GM23338 (cell line): ENCODE measurements at regions not wholly inside any gene's neighbourhood (a gene's known extent, or its start where the extent isn't known, plus 50 kb on each side); places are given as distances from the start of the nearest gene placed in this dataset.

ENCODE experiments used
- ATAC-seq: fragments of 200-7000 bp; cut with Tn5 transposase; 3 replicates; pipeline ENCODE4 v1.9.1; 2020
- DNase-seq: peaks from one replicate; pipeline ENCODE4 v3.0.0-alpha.2; 2015; ENCODE audit warnings: low spot score
- H2AFZ ChIP-seq: fragments of 200-600 bp; sonication (generic); 2 replicates; pipeline ENCODE4 v1.8.0; 2016; ENCODE audit warnings: antibody characterized with exemption, mild to moderate bottlenecking, moderate library complexity
- H3F3A ChIP-seq: fragments of 200-600 bp; sonication (generic); replicated peaks from 2 replicates; pipeline ENCODE4 v1.8.0; 2017; ENCODE audit warnings: antibody characterized with exemption, mixed run types, low read depth
- H3K27ac ChIP-seq: fragments of 200-600 bp; sonication (generic); 2 replicates; pipeline ENCODE4 v1.6.1; 2016; ENCODE audit warnings: low read depth
- H3K27me3 ChIP-seq: fragments of 200-600 bp; sonication (generic); 2 replicates; pipeline ENCODE4 v1.8.0; 2016; ENCODE audit warnings: mild to moderate bottlenecking, mixed run types, moderate library complexity; ENCODE audit not compliant: insufficient read depth
- H3K36me3 ChIP-seq: fragments of 200-600 bp; sonication (generic); 2 replicates; pipeline ENCODE4 v1.8.0; 2016; ENCODE audit warnings: mild to moderate bottlenecking; ENCODE audit not compliant: insufficient read depth
- H3K4me1 ChIP-seq: fragments of 200-600 bp; sonication (generic); 2 replicates; pipeline ENCODE4 v1.8.0; 2016; ENCODE audit warnings: mild to moderate bottlenecking, moderate library complexity; ENCODE audit not compliant: insufficient read depth
- H3K4me2 ChIP-seq: fragments of 200-600 bp; sonication (generic); 2 replicates; pipeline ENCODE4 v1.7.1; 2017; ENCODE audit warnings: mixed run types
- H3K4me3 ChIP-seq: fragments of 200-600 bp; sonication (generic); 2 replicates; pipeline ENCODE4 v1.6.1; 2016; ENCODE audit warnings: mixed run types
- H3K79me2 ChIP-seq: fragments of 200-600 bp; sonication (generic); replicated peaks from 2 replicates; pipeline ENCODE4 v1.8.0; 2017; ENCODE audit warnings: mild to moderate bottlenecking; ENCODE audit not compliant: insufficient read depth
- H3K9me2 ChIP-seq: fragments of 200-600 bp; sonication (generic); 2 replicates; pipeline ENCODE4 v1.8.0; 2017; ENCODE audit not compliant: insufficient read depth
- H4K20me1 ChIP-seq: fragments of 200-600 bp; sonication (generic); replicated peaks from 2 replicates; pipeline ENCODE4 v1.8.0; 2017; ENCODE audit warnings: mild to moderate bottlenecking; ENCODE audit not compliant: insufficient read depth
- H3K27ac Mint-ChIP-seq: 2 replicates; pipeline ENCODE4 v1.8.0; 2020; ENCODE audit warnings: inconsistent platforms, mild to moderate bottlenecking, moderate library complexity, mixed read lengths
- H3K27me3 Mint-ChIP-seq: 3 replicates; pipeline ENCODE4 v1.8.0; 2022; ENCODE audit warnings: low read depth, mild to moderate bottlenecking, moderate library complexity, mixed read lengths, inconsistent platforms; ENCODE audit not compliant: insufficient read depth, poor library complexity
- H3K36me3 Mint-ChIP-seq: 3 replicates; pipeline ENCODE4 v1.8.0; 2021; ENCODE audit warnings: low read depth, mild to moderate bottlenecking, inconsistent platforms, moderate library complexity, mixed read lengths
- H3K4me1 Mint-ChIP-seq: 3 replicates; pipeline ENCODE4 v1.8.0; 2020; ENCODE audit warnings: mild to moderate bottlenecking, inconsistent platforms, mixed read lengths
- H3K4me3 Mint-ChIP-seq: 3 replicates; pipeline ENCODE4 v1.8.0; 2021; ENCODE audit warnings: moderate library complexity, mild to moderate bottlenecking, inconsistent platforms, mixed read lengths
- H3K9me3 Mint-ChIP-seq: 3 replicates; pipeline ENCODE4 v1.8.0; 2020; ENCODE audit warnings: moderate library complexity, mild to moderate bottlenecking, inconsistent platforms, mixed read lengths
- CREB1 ChIP-seq: fragments of 250-450 bp; sonication (Bioruptor Pico); IDR thresholded peaks from 2 replicates; pipeline ENCODE4 v1.5.0; 2020; ENCODE audit warnings: low read depth, mild to moderate bottlenecking, moderate library complexity
- ETS1 ChIP-seq: IDR thresholded peaks from 2 replicates; pipeline ENCODE4 v1.6.1; 2016; ENCODE audit warnings: antibody characterized with exemption
- EZH2 ChIP-seq: fragments of 200-600 bp; sonication (generic); IDR thresholded peaks from one replicate; pipeline ENCODE4 v1.8.0; 2017; ENCODE audit warnings: antibody characterized with exemption, mild to moderate bottlenecking, low read depth; ENCODE audit not compliant: unreplicated experiment
- EZH2phosphoT487 ChIP-seq: fragments of 200-600 bp; sonication (generic); IDR thresholded peaks from one replicate; pipeline ENCODE4 v1.8.1; 2018; ENCODE audit warnings: antibody characterized with exemption; ENCODE audit not compliant: unreplicated experiment
- JUNB ChIP-seq: IDR thresholded peaks from one replicate; pipeline ENCODE4 v1.6.1; 2016; ENCODE audit warnings: antibody characterized with exemption; ENCODE audit not compliant: unreplicated experiment
- POLR2AphosphoS5 ChIP-seq: IDR thresholded peaks from 2 replicates; pipeline ENCODE4 v1.6.1; 2016; ENCODE audit warnings: antibody characterized with exemption, low read depth
- REST ChIP-seq: IDR thresholded peaks from one replicate; pipeline ENCODE4 v1.6.1; 2018; ENCODE audit warnings: antibody characterized with exemption; ENCODE audit not compliant: unreplicated experiment
- STAT1 ChIP-seq: IDR thresholded peaks from one replicate; pipeline ENCODE4 v1.6.1; 2016; ENCODE audit warnings: antibody characterized with exemption; ENCODE audit not compliant: unreplicated experiment
- ZNF331 ChIP-seq: fragments of 250-450 bp; sonication (Bioruptor Pico); IDR thresholded peaks from 2 replicates; pipeline ENCODE4 v1.5.0; 2020; ENCODE audit warnings: low read depth, mild to moderate bottlenecking, moderate library complexity
- ZNF462 ChIP-seq: fragments of 250-450 bp; sonication (Bioruptor Pico); IDR thresholded peaks from 2 replicates; pipeline ENCODE4 v1.5.0; 2020; ENCODE audit warnings: mild to moderate bottlenecking, moderate library complexity

- Mint-ChIP-seq H3K36me3 (no peaks in the 10 kb centered on the region), H3K27me3 (peaks cover 1% of the 10 kb centered on the region), H3K4me1 (no peaks in the 10 kb centered on the region), H3K4me3 (no peak overlapping the region), H3K9me3 (no peaks in the 10 kb centered on the region), H3K27ac (no peak overlapping the region)
- Histone ChIP-seq H3K27me3 (no peaks in the 10 kb centered on the region), H3K4me2 (no peak overlapping the region), H3F3A (no peaks in the 10 kb centered on the region), H3K4me3 (no peak overlapping the region), H3K9me2 (no peaks in the 10 kb centered on the region), H4K20me1 (no peaks in the 10 kb centered on the region), H2AFZ (no peak overlapping the region), H3K27ac (no peak overlapping the region), H3K4me1 (no peaks in the 10 kb centered on the region), H3K79me2 (no peaks in the 10 kb centered on the region), H3K36me3 (no peaks in the 10 kb centered on the region)
- no peak for TF ChIP-seq POLR2AphosphoS5
- TF ChIP-seq REST: no peak
- TF ChIP-seq ZNF462 (CRISPR knock-in tag): no peak
- no peak for TF ChIP-seq EZH2
- TF ChIP-seq JUNB: no peak
- no peak for TF ChIP-seq CREB1 (CRISPR knock-in tag)
- TF ChIP-seq EZH2phosphoT487: no peak
- TF ChIP-seq ZNF331 (CRISPR knock-in tag): no peak
- no peak for TF ChIP-seq ETS1
- TF ChIP-seq STAT1: no peak
- DNase-seq: no peak
- no peak for ATAC-seq
These were observed 146.9 kb downstream of the SLC30A10 start for GRCh38 chr1:219781491-219781890.
